Daoy (cell line): ENCODE measurements at regions not wholly inside any gene's neighbourhood (a gene's known extent, or its start where the extent isn't known, plus 50 kb on each side); places are given as distances from the start of the nearest gene placed in this dataset.
"Not testable (repeated sequence)": the region's sequence is repeated elsewhere in the genome, so short reads cannot be mapped to it uniquely, and the experiment has no call there.

Experiments
- DNase-seq: peaks from one replicate; pipeline ENCODE4 v3.0.0-alpha.2; 2015; ENCODE audit warnings: low read depth

DNA sequence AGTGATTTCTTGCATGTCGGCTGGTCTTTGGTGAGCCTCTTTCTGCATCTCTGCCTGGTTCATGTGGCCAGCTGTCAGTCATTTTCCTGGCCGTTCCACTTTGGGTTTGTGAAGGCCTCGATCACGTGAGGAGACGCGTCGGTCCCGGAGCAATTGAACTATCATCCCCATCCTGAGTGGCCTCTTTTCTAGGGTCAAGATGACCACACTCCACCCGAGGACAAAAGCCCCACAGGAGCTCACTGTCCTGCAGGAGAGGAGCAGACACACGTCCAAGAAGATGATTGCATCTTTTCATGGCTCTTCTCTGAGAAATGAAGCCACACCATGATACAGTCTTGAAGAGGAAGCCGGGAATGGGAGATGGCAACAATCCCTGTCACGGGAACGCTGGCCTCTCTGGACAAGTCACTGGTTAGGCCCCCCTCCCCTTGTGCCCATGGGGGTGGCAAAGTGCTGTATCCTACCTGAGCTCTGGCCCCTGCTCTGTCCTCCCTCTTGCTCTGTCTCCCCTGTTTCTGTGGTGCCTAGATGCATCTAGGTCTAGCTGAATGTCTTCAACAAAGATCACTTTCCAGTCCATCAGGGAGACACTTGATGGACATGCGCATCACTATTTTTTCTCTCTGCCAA, 291.4 kb upstream of the ZNF337 start:
- DNase-seq, result not testable (repeated sequence)

GRCh38 chr20:25987073-25987927, 290.6 kb upstream of the ZNF337 start:
- no peak for DNase-seq

GRCh38 chr20:25985597-25985996, 288.9 kb upstream of the ZNF337 start:
- no peak for DNase-seq

GRCh38 chr20:25984933-25985332, 288.3 kb upstream of the ZNF337 start:
- DNase-seq, result no peak

- DNase-seq, result not testable (repeated sequence)
Measured at GRCh38 chr20:25982701-25983100, 286.0 kb upstream of the ZNF337 start.

- DNase-seq, result peak; percentile 5
Measured at GRCh38 chr20:25978450-25979190, 282.0 kb upstream of the ZNF337 start.

- DNase-seq, result not testable (repeated sequence)
Measured at GRCh38 chr20:25975816-25976215, 279.2 kb upstream of the ZNF337 start.

GRCh38 chr20:25965203-25965602, 268.6 kb upstream of the ZNF337 start:
- DNase-seq, result not testable (repeated sequence)

- DNase-seq, result not testable (repeated sequence)
Measured at GRCh38 chr20:25953876-25954275, 257.2 kb upstream of the ZNF337 start.

GRCh38 chr20:25935230-25935629, 238.6 kb upstream of the ZNF337 start:
- DNase-seq, result not testable (repeated sequence)

DNA sequence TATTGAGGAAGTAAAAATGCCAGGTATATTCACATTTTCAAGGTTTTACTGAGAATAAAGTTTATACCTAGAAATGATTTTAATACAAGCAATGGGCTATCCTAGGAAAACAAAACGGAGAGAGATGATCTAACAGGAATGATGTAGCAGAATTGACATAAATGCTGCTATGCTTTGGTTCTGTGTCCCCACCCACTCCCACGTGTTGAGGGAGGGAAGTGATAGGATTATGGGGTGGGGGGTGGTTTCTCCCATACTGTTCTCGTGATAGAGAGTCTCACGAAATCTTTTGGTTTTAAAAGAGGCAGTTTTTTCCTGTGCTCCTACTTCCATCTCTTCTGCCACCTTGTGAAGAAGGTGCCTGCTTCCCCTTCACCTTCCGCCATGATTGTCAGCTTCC, 236.2 kb upstream of the ZNF337 start:
- DNase-seq, result peak; percentile 66

DNA sequence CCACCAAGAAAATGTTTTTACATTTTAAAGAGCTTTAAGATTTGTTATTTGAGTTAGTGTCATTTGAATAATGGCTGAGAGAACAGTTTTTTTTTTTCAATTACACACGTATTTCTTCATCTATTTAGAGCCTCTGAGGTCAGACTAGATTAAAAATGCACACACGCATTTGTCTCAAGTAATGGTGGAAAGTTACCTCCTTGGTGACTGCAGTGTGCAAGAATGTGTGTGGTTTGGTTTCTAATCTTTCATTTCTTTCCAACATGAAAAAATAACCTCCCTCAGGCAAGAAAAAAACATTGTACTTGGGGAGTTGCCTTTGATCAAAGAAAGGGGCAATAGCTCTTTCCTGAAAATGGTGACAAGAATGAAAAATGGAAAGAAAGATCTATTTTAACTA, 235.5 kb upstream of the ZNF337 start:
- DNase-seq, result peak; percentile 81

GRCh38 chr20:25902321-25902720, 205.7 kb upstream of the ZNF337 start:
- peak; percentile 35 for DNase-seq

DNA sequence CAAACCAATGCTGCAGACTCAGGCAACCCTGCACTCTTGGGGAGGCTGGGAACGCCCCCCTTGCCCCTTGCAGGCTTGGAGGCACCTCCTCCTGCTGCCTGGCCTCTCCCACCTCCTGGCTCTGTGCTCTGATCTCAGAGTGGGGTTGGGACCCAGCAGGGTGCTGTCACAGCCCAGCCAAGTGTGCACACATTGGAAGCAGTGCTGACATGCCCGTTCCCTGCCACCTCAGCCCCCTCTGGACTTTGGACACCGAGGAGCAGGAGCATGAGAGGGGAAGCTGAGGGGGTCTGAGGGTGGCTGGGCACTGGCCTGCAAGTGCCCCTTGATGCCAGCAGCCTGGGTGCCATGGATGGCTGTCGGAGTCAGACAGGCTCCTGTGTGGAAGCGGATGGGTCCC, 202.0 kb upstream of the ZNF337 start:
- DNase-seq, result not testable (repeated sequence)

GRCh38 chr20:25879096-25879495, 182.4 kb upstream of the ZNF337 start:
- DNase-seq, result not testable (repeated sequence)

DNA sequence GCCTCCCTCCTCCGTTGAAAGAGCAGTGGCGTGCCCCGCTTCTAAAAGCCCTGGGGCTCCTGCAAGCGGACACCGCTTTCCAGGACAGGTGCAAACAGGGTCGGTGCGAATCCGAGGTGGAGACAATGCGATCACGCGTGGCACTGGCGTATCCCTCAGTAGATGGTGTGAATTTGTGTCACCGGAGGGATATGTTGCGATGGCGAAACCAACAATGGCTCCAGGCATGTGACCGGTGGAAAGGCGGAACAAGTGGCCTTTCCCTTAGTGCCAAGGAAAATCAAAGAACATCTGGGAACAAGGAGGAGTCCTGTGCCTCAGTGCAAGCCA, 172.0 kb upstream of the ZNF337 start:
- not testable (repeated sequence) for DNase-seq

GRCh38 chr20:25867776-25868649, 171.4 kb upstream of the ZNF337 start:
- DNase-seq, result peak; percentile 89

- DNase-seq, result not testable (repeated sequence)
Measured at GRCh38 chr20:25867015-25867775, 170.5 kb upstream of the ZNF337 start.

- DNase-seq, result peak; percentile 88
Measured at GRCh38 chr20:25865715-25866656, 169.3 kb upstream of the ZNF337 start.
